ENCODE measurements at regions not wholly inside any gene's neighbourhood (a gene's known extent, or its start where the extent isn't known, plus 50 kb on each side); places are given as distances from the start of the nearest gene placed in this dataset.

DNA sequence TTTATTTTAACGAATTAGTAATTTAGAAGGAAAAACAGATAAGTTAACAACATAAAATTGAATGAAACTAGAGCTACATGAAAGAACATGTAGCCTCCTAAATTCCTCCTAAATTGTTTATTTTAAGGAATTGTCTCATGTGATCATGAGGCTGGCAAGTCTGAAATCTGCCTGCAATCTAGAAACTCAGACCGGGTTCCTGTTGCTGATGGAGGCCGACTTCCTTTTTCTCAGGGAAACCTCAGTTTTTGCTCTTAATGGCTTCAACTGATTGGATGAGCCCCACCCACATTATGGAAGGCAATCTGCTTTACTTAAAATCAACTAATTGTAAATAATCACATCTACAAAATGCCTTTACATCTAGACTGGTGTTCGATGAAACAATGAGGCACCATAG lies 205.0 kb upstream of the ADRA1D start:
- no peak for DNase-seq (ENCODE audit: low spot score)
- no peak for TF ChIP-seq EZH2phosphoT487 (IDR thresholded peaks at IDR 0.05; ENCODE audit: borderline replicate concordance, low read depth, low read length)
- TF ChIP-seq, protein P1, sequence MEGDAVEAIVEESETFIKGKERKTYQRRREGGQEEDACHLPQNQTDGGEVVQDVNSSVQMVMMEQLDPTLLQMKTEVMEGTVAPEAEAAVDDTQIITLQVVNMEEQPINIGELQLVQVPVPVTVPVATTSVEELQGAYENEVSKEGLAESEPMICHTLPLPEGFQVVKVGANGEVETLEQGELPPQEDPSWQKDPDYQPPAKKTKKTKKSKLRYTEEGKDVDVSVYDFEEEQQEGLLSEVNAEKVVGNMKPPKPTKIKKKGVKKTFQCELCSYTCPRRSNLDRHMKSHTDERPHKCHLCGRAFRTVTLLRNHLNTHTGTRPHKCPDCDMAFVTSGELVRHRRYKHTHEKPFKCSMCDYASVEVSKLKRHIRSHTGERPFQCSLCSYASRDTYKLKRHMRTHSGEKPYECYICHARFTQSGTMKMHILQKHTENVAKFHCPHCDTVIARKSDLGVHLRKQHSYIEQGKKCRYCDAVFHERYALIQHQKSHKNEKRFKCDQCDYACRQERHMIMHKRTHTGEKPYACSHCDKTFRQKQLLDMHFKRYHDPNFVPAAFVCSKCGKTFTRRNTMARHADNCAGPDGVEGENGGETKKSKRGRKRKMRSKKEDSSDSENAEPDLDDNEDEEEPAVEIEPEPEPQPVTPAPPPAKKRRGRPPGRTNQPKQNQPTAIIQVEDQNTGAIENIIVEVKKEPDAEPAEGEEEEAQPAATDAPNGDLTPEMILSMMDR (conservative IDR thresholded peaks at IDR 0.05; ENCODE audit: low read length): no peak
- H4K20me1 ChIP-seq (ENCODE audit: insufficient read depth, low read length): no peaks in the 10 kb centered on the region
- intact Hi-C loops (cut with micrococcal nuclease; ENCODE audit: unreplicated experiment): no loop called here
- H3K9me3 ChIP-seq (ENCODE audit: low read length): no peaks in the 10 kb centered on the region
- ChIA-PET POLR2A (no interaction called here), CTCF (ENCODE audit: unreplicated experiment) (no interaction called here)
- H3K4me1 ChIP-seq (ENCODE audit: insufficient read depth, low read length, poor library complexity, severe bottlenecking): no peaks in the 10 kb centered on the region
- no peak overlapping the region for H3K4me2 ChIP-seq (ENCODE audit: low read length)
- no peaks in the 10 kb centered on the region for H3K79me2 ChIP-seq (ENCODE audit: insufficient read depth, low read depth, low read length)
- BruUV-seq (replicated peaks): no TSS peak
- H3K27ac ChIP-seq (ENCODE audit: low read depth, low read length, poor library complexity, severe bottlenecking): no peak overlapping the region
- H3K4me3 ChIP-seq (ENCODE audit: low read depth, low read length, poor library complexity, severe bottlenecking): no peak overlapping the region
- no peaks in the 10 kb centered on the region for H3K36me3 ChIP-seq (ENCODE audit: insufficient read depth, low read length)
- H3K9me2 ChIP-seq (ENCODE audit: insufficient read depth, low read length): no peaks in the 10 kb centered on the region
- H2AFZ ChIP-seq (ENCODE audit: low read length): no peak overlapping the region

DNA sequence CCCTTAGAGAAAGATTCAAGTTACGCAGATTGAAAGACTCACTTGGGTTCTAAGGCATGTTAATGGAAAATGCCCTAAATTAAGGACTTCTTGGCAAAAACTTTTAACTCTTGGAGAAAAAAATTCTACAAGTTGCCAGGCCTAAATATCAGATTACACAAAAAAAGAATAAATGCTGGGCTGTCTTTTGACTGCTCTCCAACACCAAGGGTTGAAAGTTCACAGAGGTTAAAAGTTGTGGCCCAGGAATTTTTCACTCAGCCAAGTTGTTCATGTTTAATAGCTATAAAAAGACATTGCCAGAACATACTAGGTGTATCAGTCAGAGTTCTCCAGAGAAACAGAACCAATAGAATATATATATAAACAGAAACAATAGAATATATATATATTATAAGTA lies 204.3 kb upstream of the ADRA1D start:
- CTCF ChIA-PET (ENCODE audit: unreplicated experiment): no interaction called here
- intact Hi-C loops (cut with micrococcal nuclease; ENCODE audit: unreplicated experiment): no loop called here
- H3K9me2 ChIP-seq (ENCODE audit: insufficient read depth, low read length): no peaks in the 10 kb centered on the region

DNA sequence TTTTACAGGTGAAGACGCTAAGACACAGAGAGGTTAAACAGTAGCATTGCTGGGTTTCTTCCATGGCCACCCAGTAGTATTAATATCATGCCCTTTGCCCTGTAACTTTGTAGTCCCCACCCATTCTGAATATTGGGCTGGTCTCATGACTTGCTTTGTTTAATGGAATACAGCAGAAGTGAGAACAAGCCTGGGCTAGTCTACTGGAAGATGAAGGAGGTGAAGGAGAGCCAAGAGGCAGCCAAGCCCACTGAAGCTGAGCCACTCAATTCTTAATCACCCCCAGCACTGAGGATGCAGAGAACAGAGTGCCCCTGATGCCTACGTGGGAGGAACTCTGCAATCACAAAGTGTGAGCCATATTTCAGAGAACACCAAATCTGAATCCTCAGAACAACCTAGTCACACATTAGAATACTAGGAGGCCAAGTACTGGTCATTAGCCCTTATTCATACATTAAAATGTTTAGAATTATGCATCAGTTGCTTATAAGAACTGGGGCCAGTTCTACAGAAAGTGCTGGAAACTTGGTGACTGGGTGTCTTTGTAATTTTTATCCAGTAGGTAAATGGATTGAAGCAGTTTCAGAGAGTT lies 202.5 kb upstream of the ADRA1D start:
- H3K27ac ChIP-seq (ENCODE audit: low read depth, low read length, poor library complexity, severe bottlenecking): no peak overlapping the region
- BruUV-seq (replicated peaks): no TSS peak

More for the DNA sequence above, 204.3 kb upstream of the ADRA1D start:
- Histone ChIP-seq H4K20me1 (ENCODE audit: insufficient read depth, low read length) (no peaks in the 10 kb centered on the region), H3K27ac (ENCODE audit: low read depth, low read length, poor library complexity, severe bottlenecking) (no peak overlapping the region), H3K4me3 (ENCODE audit: low read depth, low read length, poor library complexity, severe bottlenecking) (no peak overlapping the region), H3K36me3 (ENCODE audit: insufficient read depth, low read length) (no peaks in the 10 kb centered on the region), H2AFZ (ENCODE audit: low read length) (no peak overlapping the region), H3K4me2 (ENCODE audit: low read length) (no peak overlapping the region), H3K79me2 (ENCODE audit: insufficient read depth, low read depth, low read length) (no peaks in the 10 kb centered on the region), H3K4me1 (ENCODE audit: insufficient read depth, low read length, poor library complexity, severe bottlenecking) (no peaks in the 10 kb centered on the region), H3K9me3 (ENCODE audit: low read length) (no peaks in the 10 kb centered on the region)
- no TSS peak for BruUV-seq (replicated peaks)
- no peak for DNase-seq (ENCODE audit: low spot score)
- TF ChIP-seq EZH2phosphoT487 (IDR thresholded peaks at IDR 0.05; ENCODE audit: borderline replicate concordance, low read depth, low read length): no peak
- TF ChIP-seq, protein P1 (conservative IDR thresholded peaks at IDR 0.05; ENCODE audit: low read length): no peak
- POLR2A ChIA-PET: interaction anchor here (0.5 kb wide), 1 partner anchor 519 kb away, joined by 5 read pairs; no protein-coding TSS in a partner anchor

More for the DNA sequence above, 202.5 kb upstream of the ADRA1D start:
- no peaks in the 10 kb centered on the region for H3K4me1 ChIP-seq (ENCODE audit: insufficient read depth, low read length, poor library complexity, severe bottlenecking)
- CTCF ChIA-PET (ENCODE audit: unreplicated experiment): no interaction called here
- intact Hi-C loops (cut with micrococcal nuclease; ENCODE audit: unreplicated experiment): no loop called here
- no peaks in the 10 kb centered on the region for H3K9me3 ChIP-seq (ENCODE audit: low read length)
- no peak overlapping the region for H3K4me2 ChIP-seq (ENCODE audit: low read length)
- POLR2A ChIA-PET: no interaction called here
- no peak for DNase-seq (ENCODE audit: low spot score)
- H2AFZ ChIP-seq (ENCODE audit: low read length): no peak overlapping the region
- no peak overlapping the region for H3K4me3 ChIP-seq (ENCODE audit: low read depth, low read length, poor library complexity, severe bottlenecking)
- TF ChIP-seq, protein P1 (conservative IDR thresholded peaks at IDR 0.05; ENCODE audit: low read length): no peak
- TF ChIP-seq EZH2phosphoT487 (IDR thresholded peaks at IDR 0.05; ENCODE audit: borderline replicate concordance, low read depth, low read length): no peak
- no peaks in the 10 kb centered on the region for H3K9me2 ChIP-seq (ENCODE audit: insufficient read depth, low read length)
- H4K20me1 ChIP-seq (ENCODE audit: insufficient read depth, low read length): no peaks in the 10 kb centered on the region
- H3K36me3 ChIP-seq (ENCODE audit: insufficient read depth, low read length): no peaks in the 10 kb centered on the region
- H3K79me2 ChIP-seq (ENCODE audit: insufficient read depth, low read depth, low read length): no peaks in the 10 kb centered on the region
